PFSK-1 (cell line): ENCODE measurements at regions not wholly inside any gene's neighbourhood (a gene's known extent, or its start where the extent isn't known, plus 50 kb on each side); places are given as distances from the start of the nearest gene placed in this dataset.

Experiments used
- POLR2AphosphoS5 ChIP-seq: IDR thresholded peaks from 2 replicates; pipeline ENCODE4 v1.6.1; 2012; ENCODE audit warnings: low read depth, mild to moderate bottlenecking, control low read depth, low read length, moderate library complexity
- REST ChIP-seq, 2 experiments: IDR thresholded peaks; 2 replicates each; pipeline versions ENCODE4 v1.6.1 to v1.8.0; 2011 to 2012; ENCODE audit warnings: low read depth in 2 of 2, low read length in 2 of 2, control low read depth in 1 of 2, inconsistent platforms in 1 of 2, mild to moderate bottlenecking in 1 of 2, moderate library complexity in 1 of 2; ENCODE audit not compliant: insufficient read depth in 1 of 2
- SIN3A ChIP-seq: IDR thresholded peaks from 2 replicates; pipeline ENCODE4 v1.6.1; 2012; ENCODE audit warnings: mild to moderate bottlenecking, low read length, moderate library complexity, borderline replicate concordance; ENCODE audit not compliant: insufficient read depth
- TAF1 ChIP-seq: IDR thresholded peaks from 2 replicates; pipeline ENCODE4 v1.6.1; 2012; ENCODE audit warnings: low read length, control low read depth, borderline replicate concordance; ENCODE audit not compliant: insufficient read depth

GRCh38 chr2:67046591-67046990, 350.5 kb upstream of the ETAA1 start:
- no peak for TF ChIP-seq POLR2AphosphoS5
- no peak for TF ChIP-seq TAF1
- TF ChIP-seq SIN3A = no peak
- no peak for TF ChIP-seq REST (IDR thresholded peaks at IDR 0.05; ENCODE audit: insufficient read depth in 1 of 2, low read depth in 2 of 2, low read length in 2 of 2)
